ELR (cell line): ENCODE measurements at regions not wholly inside any gene's neighbourhood (a gene's known extent, or its start where the extent isn't known, plus 50 kb on each side); places are given as distances from the start of the nearest gene placed in this dataset.
"Not testable (repeated sequence)": the region's sequence is repeated elsewhere in the genome, so short reads cannot be mapped to it uniquely, and the experiment has no call there.

Experiments
- DNase-seq: peaks from one replicate; pipeline ENCODE4 v3.0.0-alpha.2; 2015; ENCODE audit warnings: low read depth

GRCh38 chr11:90428836-90429235, 206.0 kb upstream of the CHORDC1 start:
- no peak for DNase-seq

GRCh38 chr11:90426442-90426841, 203.6 kb upstream of the CHORDC1 start:
- DNase-seq: no peak

GRCh38 chr11:90423378-90423777, 200.5 kb upstream of the CHORDC1 start:
- DNase-seq: no peak

GRCh38 chr11:90422787-90423186, 199.9 kb upstream of the CHORDC1 start:
- DNase-seq: not testable (repeated sequence)

GRCh38 chr11:90414221-90414620, 191.4 kb upstream of the CHORDC1 start:
- DNase-seq: no peak

- no peak for DNase-seq
Observed at GRCh38 chr11:90407350-90407749, 184.5 kb upstream of the CHORDC1 start.

- DNase-seq: no peak
Observed at GRCh38 chr11:90392692-90393091, 169.8 kb upstream of the CHORDC1 start.

- DNase-seq: no peak
Observed at GRCh38 chr11:90391756-90392155, 168.9 kb upstream of the CHORDC1 start.

GRCh38 chr11:90380206-90380605, 157.4 kb upstream of the CHORDC1 start:
- no peak for DNase-seq

- no peak for DNase-seq
Observed at GRCh38 chr11:90373971-90374370, 151.1 kb upstream of the CHORDC1 start.

GRCh38 chr11:90364527-90364926, 141.7 kb upstream of the CHORDC1 start:
- no peak for DNase-seq

- DNase-seq: no peak
Observed at GRCh38 chr11:90363739-90364138, 140.9 kb upstream of the CHORDC1 start.

GRCh38 chr11:90355200-90355599, 132.4 kb upstream of the CHORDC1 start:
- no peak for DNase-seq

GRCh38 chr11:90349731-90350130, 126.9 kb upstream of the CHORDC1 start:
- no peak for DNase-seq

- DNase-seq: no peak
Observed at GRCh38 chr11:90344546-90344945, 121.7 kb upstream of the CHORDC1 start.

- no peak for DNase-seq
Observed at GRCh38 chr11:90343673-90344072, 120.8 kb upstream of the CHORDC1 start.

- no peak for DNase-seq
Observed at GRCh38 chr11:90341986-90342385, 119.1 kb upstream of the CHORDC1 start.

- DNase-seq: no peak
Observed at GRCh38 chr11:90332415-90332814, 109.6 kb upstream of the CHORDC1 start.

- no peak for DNase-seq
Observed at GRCh38 chr11:90330632-90331031, 107.8 kb upstream of the CHORDC1 start.

GRCh38 chr11:90329043-90329442, 106.2 kb upstream of the CHORDC1 start:
- DNase-seq: no peak

- DNase-seq: no peak
Observed at GRCh38 chr11:90326647-90327046, 103.8 kb upstream of the CHORDC1 start.

GRCh38 chr11:90323289-90323688, 100.4 kb upstream of the CHORDC1 start:
- no peak for DNase-seq

GRCh38 chr11:90321018-90321417, 98.2 kb upstream of the CHORDC1 start:
- no peak for DNase-seq

- no peak for DNase-seq
Observed at GRCh38 chr11:90318651-90319050, 95.8 kb upstream of the CHORDC1 start.

- DNase-seq: no peak
Observed at GRCh38 chr11:90310210-90310609, 87.4 kb upstream of the CHORDC1 start.
